ENCODE measurements at regions not wholly inside any gene's neighbourhood (a gene's known extent, or its start where the extent isn't known, plus 50 kb on each side); places are given as distances from the start of the nearest gene placed in this dataset.

DNA sequence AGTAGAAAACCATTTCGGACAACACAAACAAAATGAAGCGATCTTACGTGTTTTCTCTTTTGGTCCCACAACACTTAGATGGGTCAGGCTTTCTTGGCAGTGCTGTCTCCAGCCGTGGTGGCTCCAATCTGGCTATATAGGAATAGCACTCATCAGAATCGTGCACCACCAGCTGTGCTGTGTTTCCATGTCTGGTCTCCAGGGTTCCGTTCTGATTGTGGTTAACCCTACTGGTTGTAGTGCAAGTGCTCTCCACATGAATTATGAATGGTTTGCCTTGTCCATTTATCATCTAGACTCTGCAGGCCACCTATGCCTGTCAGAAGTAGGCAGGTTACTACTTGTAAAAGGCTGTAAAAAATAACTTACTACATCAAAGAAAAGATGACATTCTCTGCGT lies 536.3 kb downstream of the IQCM start:
- no peaks in the 10 kb centered on the region for H3K27me3 Mint-ChIP-seq (ENCODE audit: low read depth in 2 of 2)
- Histone ChIP-seq H3K27ac (ENCODE audit: low read length) (no peak overlapping the region), H3K9me3 (ENCODE audit: control insufficient read depth, insufficient read depth, low read length) (no peaks in the 10 kb centered on the region), H3K27me3 (ENCODE audit: control insufficient read depth, insufficient read depth, low read length) (no peaks in the 10 kb centered on the region), H3K4me3 (ENCODE audit: low read length) (no peak overlapping the region), H3K36me3 (ENCODE audit: control insufficient read depth, insufficient read depth, low read length) (no peaks in the 10 kb centered on the region), H3K4me1 (ENCODE audit: control insufficient read depth, insufficient read depth, low read length) (no peaks in the 10 kb centered on the region)
- 85% methylated on average over 7 of the region's 7 CpGs for WGBS (ENCODE audit: insufficient coverage)
- TF ChIP-seq, protein P1, sequence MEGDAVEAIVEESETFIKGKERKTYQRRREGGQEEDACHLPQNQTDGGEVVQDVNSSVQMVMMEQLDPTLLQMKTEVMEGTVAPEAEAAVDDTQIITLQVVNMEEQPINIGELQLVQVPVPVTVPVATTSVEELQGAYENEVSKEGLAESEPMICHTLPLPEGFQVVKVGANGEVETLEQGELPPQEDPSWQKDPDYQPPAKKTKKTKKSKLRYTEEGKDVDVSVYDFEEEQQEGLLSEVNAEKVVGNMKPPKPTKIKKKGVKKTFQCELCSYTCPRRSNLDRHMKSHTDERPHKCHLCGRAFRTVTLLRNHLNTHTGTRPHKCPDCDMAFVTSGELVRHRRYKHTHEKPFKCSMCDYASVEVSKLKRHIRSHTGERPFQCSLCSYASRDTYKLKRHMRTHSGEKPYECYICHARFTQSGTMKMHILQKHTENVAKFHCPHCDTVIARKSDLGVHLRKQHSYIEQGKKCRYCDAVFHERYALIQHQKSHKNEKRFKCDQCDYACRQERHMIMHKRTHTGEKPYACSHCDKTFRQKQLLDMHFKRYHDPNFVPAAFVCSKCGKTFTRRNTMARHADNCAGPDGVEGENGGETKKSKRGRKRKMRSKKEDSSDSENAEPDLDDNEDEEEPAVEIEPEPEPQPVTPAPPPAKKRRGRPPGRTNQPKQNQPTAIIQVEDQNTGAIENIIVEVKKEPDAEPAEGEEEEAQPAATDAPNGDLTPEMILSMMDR (IDR thresholded peaks at IDR 0.05): no peak
- H3K36me3 Mint-ChIP-seq: no peaks in the 10 kb centered on the region
- ATAC-seq: no peak
- no peaks in the 10 kb centered on the region for H3K4me1 Mint-ChIP-seq
- H3K27ac Mint-ChIP-seq: no peak overlapping the region
- DNase-seq: no peak
- H3K4me3 Mint-ChIP-seq: no peak overlapping the region
- H3K9me3 Mint-ChIP-seq: peaks cover 5 to 14% of the 10 kb centered on the region in 2 donors
- intact Hi-C loops (cut with micrococcal nuclease): no loop called here

DNA sequence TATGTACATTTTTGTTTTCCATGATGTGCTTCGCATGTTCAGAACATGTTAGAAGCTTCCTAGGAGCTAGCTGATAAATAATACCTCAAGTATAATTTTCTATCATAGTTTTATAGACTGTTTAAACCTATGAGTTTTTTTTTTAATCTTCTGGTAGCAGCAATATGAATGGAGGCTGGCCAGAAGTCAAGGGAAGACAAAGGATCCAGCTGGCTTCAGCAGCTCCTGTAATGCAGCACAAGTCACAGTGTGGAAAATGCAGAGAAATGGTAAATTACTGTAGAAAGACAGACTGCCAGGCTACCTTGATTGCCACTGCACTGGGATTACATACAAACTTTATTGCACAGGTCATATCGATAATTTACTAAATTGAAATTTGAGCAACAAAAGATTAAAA lies 537.9 kb downstream of the IQCM start:
- Histone ChIP-seq H3K27ac (ENCODE audit: low read length) (no peak overlapping the region), H3K4me1 (ENCODE audit: control insufficient read depth, insufficient read depth, low read length) (no peaks in the 10 kb centered on the region), H3K9me3 (ENCODE audit: control insufficient read depth, insufficient read depth, low read length) (no peaks in the 10 kb centered on the region), H3K36me3 (ENCODE audit: control insufficient read depth, insufficient read depth, low read length) (no peaks in the 10 kb centered on the region), H3K27me3 (ENCODE audit: control insufficient read depth, insufficient read depth, low read length) (no peaks in the 10 kb centered on the region), H3K4me3 (ENCODE audit: low read length) (no peak overlapping the region)
- intact Hi-C loops (cut with micrococcal nuclease): no loop called here
- 100% methylated on average over 1 of the region's 2 CpGs for WGBS (ENCODE audit: insufficient coverage)
- Mint-ChIP-seq H3K4me1 (no peaks in the 10 kb centered on the region), H3K36me3 (no peaks in the 10 kb centered on the region), H3K4me3 (no peak overlapping the region), H3K27me3 (ENCODE audit: low read depth in 2 of 2) (no peaks in the 10 kb centered on the region), H3K9me3 (peaks cover 3 to 15% of the 10 kb centered on the region in 2 donors), H3K27ac (no peak overlapping the region)
- no peak for DNase-seq
- ATAC-seq: no peak
- TF ChIP-seq, protein P1 (IDR thresholded peaks at IDR 0.05): no peak

DNA sequence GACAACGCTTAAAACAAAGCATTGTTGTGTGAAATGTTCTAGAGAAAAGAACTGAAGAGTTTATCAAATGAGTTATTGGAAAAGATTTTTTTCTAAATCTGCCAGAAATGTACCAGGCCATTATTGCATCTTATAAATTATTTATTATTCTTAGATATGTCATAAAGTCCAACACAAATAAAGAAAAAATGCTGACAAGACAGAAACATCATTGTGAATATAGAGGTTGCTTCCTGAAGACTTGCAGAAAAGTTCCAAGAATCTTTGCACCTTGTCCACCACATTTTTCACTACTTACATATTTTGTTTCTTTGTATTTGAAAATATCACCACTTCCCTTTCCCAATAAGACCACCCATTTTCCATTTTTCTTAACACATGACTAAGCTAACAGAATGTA lies 545.8 kb downstream of the IQCM start:
- ATAC-seq (no peak), DNase-seq (no peak)
- Histone ChIP-seq H3K4me1 (ENCODE audit: control insufficient read depth, insufficient read depth, low read length) (no peaks in the 10 kb centered on the region), H3K27ac (ENCODE audit: low read length) (no peak overlapping the region), H3K27me3 (ENCODE audit: control insufficient read depth, insufficient read depth, low read length) (no peaks in the 10 kb centered on the region), H3K4me3 (ENCODE audit: low read length) (no peak overlapping the region), H3K36me3 (ENCODE audit: control insufficient read depth, insufficient read depth, low read length) (no peaks in the 10 kb centered on the region), H3K9me3 (ENCODE audit: control insufficient read depth, insufficient read depth, low read length) (no peaks in the 10 kb centered on the region)
- Mint-ChIP-seq H3K36me3 (no peaks in the 10 kb centered on the region), H3K27me3 (ENCODE audit: low read depth in 2 of 2) (no peaks in the 10 kb centered on the region), H3K4me3 (no peak overlapping the region), H3K27ac (no peak overlapping the region), H3K9me3 (peaks cover 10 to 13% of the 10 kb centered on the region in 2 donors), H3K4me1 (no peaks in the 10 kb centered on the region)
- TF ChIP-seq, protein P1 (IDR thresholded peaks at IDR 0.05): no peak
- intact Hi-C loops (cut with micrococcal nuclease): no loop called here
- WGBS (ENCODE audit: insufficient coverage): 100% methylated on average over 1 of the region's 1 CpG

DNA sequence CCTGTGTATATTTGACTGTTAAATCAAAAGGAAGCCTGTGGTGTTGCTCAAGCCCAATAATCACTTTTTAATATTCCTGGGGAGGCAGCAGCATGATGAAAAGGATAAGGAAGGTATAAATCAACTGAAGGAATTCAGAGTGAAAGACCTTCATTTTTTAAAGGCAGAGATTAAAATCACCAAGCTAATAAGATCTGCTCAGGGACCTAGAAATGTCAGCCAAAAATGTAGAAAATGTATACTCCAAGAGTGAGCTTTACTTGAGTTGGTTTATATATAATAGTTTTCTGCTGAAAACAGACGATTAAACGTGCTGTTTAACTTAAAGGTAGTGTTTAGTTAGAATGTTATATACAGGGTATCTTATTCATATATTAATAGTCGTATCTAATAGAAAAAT lies 549.3 kb downstream of the IQCM start:
- H3K27me3 Mint-ChIP-seq (ENCODE audit: low read depth in 2 of 2): no peaks in the 10 kb centered on the region
- no peak overlapping the region for H3K27ac Mint-ChIP-seq
- no peaks in the 10 kb centered on the region for H3K4me1 Mint-ChIP-seq
- H3K36me3 Mint-ChIP-seq: no peaks in the 10 kb centered on the region
- ATAC-seq (no peak), DNase-seq (no peak)
- no peaks in the 10 kb centered on the region for H3K4me1 ChIP-seq (ENCODE audit: control insufficient read depth, insufficient read depth, low read length)
- TF ChIP-seq, protein P1 (IDR thresholded peaks at IDR 0.05): no peak
- no peak overlapping the region for H3K27ac ChIP-seq (ENCODE audit: low read length)
- no peaks in the 10 kb centered on the region for H3K9me3 Mint-ChIP-seq
- H3K4me3 ChIP-seq (ENCODE audit: low read length): no peak overlapping the region
- no CpG with 5 or more reads among the region's 3 CpGs for WGBS (ENCODE audit: insufficient coverage)
- H3K4me3 Mint-ChIP-seq: no peak overlapping the region
- intact Hi-C loops (cut with micrococcal nuclease): no loop called here
- H3K9me3 ChIP-seq (ENCODE audit: control insufficient read depth, insufficient read depth, low read length): no peaks in the 10 kb centered on the region
- H3K36me3 ChIP-seq (ENCODE audit: control insufficient read depth, insufficient read depth, low read length): no peaks in the 10 kb centered on the region
- no peaks in the 10 kb centered on the region for H3K27me3 ChIP-seq (ENCODE audit: control insufficient read depth, insufficient read depth, low read length)

All from natural killer cell (primary cell).